NCI-H2196 (cell line): ENCODE measurements at regions not wholly inside any gene's neighbourhood (a gene's known extent, or its start where the extent isn't known, plus 50 kb on each side); places are given as distances from the start of the nearest gene placed in this dataset.
"Not testable (repeated sequence)": the region's sequence is repeated elsewhere in the genome, so short reads cannot be mapped to it uniquely, and the experiment has no call there.

Experiments used
- DNase-seq: peaks from one replicate; lab custom pipeline; 2025; ENCODE audit not compliant: unreplicated experiment; lab: John Stamatoyannopoulos, UW

GRCh38 chr12:69028941-69029729 is 96.2 kb upstream of the CPM start:
- DNase-seq: no peak

- DNase-seq: no peak
Observed at GRCh38 chr12:69030321-69030720, 97.3 kb upstream of the CPM start.

- DNase-seq: no peak
Observed at GRCh38 chr12:69036533-69036932, 103.6 kb upstream of the CPM start.

- no peak for DNase-seq
Observed at GRCh38 chr12:69036999-69037398, 104.0 kb upstream of the CPM start.

- DNase-seq: no peak
Observed at GRCh38 chr12:69039911-69040310, 106.9 kb upstream of the CPM start.

- no peak for DNase-seq
Observed at GRCh38 chr12:69042557-69042956, 109.6 kb upstream of the CPM start.

- no peak for DNase-seq
Observed at GRCh38 chr12:69042970-69043369, 110.0 kb upstream of the CPM start.

- DNase-seq: no peak
Observed at GRCh38 chr12:69044887-69045286, 111.9 kb upstream of the CPM start.

- no peak for DNase-seq
Observed at GRCh38 chr12:69045430-69045829, 112.5 kb upstream of the CPM start.

- DNase-seq: no peak
Observed at GRCh38 chr12:69046363-69046762, 113.4 kb upstream of the CPM start.

- no peak for DNase-seq
Observed at GRCh38 chr12:69046920-69047319, 113.9 kb upstream of the CPM start.

- DNase-seq: no peak
Observed at GRCh38 chr12:69047990-69048389, 115.0 kb upstream of the CPM start.

GRCh38 chr12:69049855-69050254 is 116.9 kb upstream of the CPM start:
- not testable (repeated sequence) for DNase-seq

- no peak for DNase-seq
Observed at GRCh38 chr12:69052613-69053408, 119.8 kb upstream of the CPM start.

- DNase-seq: no peak
Observed at GRCh38 chr12:69054343-69055056, 121.5 kb upstream of the CPM start.

- DNase-seq: no peak
Observed at GRCh38 chr12:69055280-69055679, 122.3 kb upstream of the CPM start.

- no peak for DNase-seq
Observed at GRCh38 chr12:69055706-69056105, 122.7 kb upstream of the CPM start.

GRCh38 chr12:69056743-69057515 is 124.0 kb upstream of the CPM start:
- DNase-seq: no peak

- DNase-seq: no peak
Observed at GRCh38 chr12:69057742-69058141, 124.8 kb upstream of the CPM start.

- no peak for DNase-seq
Observed at GRCh38 chr12:69059465-69060457, 126.8 kb upstream of the CPM start.
